ENCODE measurements at regions not wholly inside any gene's neighbourhood (a gene's known extent, or its start where the extent isn't known, plus 50 kb on each side); places are given as distances from the start of the nearest gene placed in this dataset.
"Not testable (repeated sequence)": the region's sequence is repeated elsewhere in the genome, so short reads cannot be mapped to it uniquely, and the experiment has no call there.

DNA sequence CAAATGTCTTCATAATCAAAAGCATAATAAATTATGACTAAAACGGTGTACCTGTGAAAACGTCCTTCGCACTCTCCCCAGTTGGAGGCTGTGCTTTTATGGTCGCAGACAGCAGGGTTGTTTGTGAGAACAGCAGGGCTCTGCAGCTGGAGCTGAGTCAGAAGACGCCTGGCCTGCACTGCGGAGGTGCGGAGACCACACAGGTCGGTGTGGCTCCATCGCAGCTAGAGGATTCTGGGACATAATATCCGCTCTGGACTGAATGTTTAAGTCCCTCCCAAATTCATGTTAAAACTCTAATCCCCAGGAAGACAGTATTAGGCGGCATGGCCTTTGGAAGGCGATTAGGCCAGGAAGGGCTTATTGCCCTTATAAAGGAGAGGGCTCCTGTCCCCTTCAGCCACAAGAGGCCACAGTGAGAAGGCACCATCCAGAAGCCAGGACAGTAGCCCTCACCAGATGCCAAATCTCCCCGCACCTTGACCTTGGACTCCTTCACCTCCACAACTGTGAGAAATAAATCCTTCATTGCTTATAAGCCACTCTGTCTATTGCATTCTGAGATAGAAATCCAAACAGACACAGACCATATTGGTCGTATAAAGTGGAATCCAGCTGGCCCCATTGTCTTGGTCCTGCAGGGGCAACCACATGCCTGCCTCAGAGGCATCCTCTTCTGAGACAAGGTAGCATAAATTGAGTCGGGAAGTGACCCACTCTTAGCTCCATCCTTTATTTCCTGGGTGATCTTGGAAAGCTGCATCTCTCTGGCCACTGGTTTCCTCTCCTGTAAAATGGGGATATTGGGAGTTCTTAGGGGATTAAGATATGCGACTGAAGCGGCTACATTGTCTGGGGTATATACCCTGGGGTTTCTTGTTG, 749.7 kb upstream of the TPTE start:
- not testable (repeated sequence) for H3K27ac Mint-ChIP-seq, H3K27me3 Mint-ChIP-seq, H3K4me3 Mint-ChIP-seq, H3K36me3 Mint-ChIP-seq, H3K4me1 Mint-ChIP-seq, DNase-seq
- H3K9me3 Mint-ChIP-seq = peaks cover 11 to 14% of the 10 kb centered on the region in 2 donors
- peak in 1 of 2 donors; percentile 11 for ATAC-seq (replicated peaks)

DNA sequence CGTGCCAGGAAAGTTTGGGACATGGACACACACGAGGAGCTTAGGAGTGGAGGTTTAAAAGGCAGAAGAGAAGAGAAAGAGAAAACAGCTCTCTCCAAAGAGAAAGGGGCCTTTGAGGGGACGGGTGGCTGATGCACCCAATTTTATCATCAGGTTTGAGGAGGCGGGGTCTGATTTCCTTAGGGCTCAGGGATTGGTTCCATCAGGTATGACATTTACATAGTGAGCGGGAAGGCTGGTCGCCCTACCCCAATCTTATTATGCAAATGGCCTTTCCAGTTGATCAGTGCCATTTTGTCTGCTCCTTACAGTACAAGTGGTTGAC, 749.1 kb upstream of the TPTE start:
- no peaks in the 10 kb centered on the region for H3K4me1 Mint-ChIP-seq
- H3K9me3 Mint-ChIP-seq = peaks cover 11 to 16% of the 10 kb centered on the region in 2 donors

DNA sequence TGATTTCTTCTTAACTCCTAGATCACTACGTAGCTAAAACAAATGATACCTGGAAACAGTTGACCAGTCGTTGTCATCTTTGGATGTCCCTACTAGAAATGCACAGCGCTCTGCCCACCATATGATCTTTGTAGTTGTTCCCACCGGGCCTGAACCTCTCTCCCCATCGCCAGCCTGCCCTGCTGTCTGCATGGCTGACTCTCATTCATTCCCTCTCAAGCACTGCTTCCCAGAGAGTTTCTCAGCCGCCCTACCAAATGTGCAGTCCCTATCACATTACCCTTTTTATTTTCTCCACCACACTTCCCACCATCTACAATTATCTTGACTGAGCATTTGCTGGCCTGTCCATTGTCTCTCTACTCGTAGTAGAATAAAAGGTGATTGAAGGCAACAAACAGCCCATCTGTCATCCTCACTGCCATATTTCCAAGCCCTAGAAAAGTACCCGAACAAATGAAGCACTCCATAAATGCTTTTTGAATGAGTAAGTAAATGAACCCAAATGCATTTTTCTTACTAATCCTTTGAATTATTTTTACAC, 748.4 kb upstream of the TPTE start:
- ATAC-seq (replicated peaks); DNase-seq; H3K36me3 Mint-ChIP-seq; H3K27ac Mint-ChIP-seq; H3K4me3 Mint-ChIP-seq; H3K4me1 Mint-ChIP-seq; H3K27me3 Mint-ChIP-seq: not testable (repeated sequence)
- peaks cover 14 to 20% of the 10 kb centered on the region in 2 donors for H3K9me3 Mint-ChIP-seq

More for the DNA sequence above, 749.1 kb upstream of the TPTE start:
- Mint-ChIP-seq H3K27ac (no peak overlapping the region), H3K36me3 (no peaks in the 10 kb centered on the region), H3K4me3 (no peak overlapping the region), H3K27me3 (no peaks in the 10 kb centered on the region)
- ATAC-seq (replicated peaks) (no peak), DNase-seq (no peak)

DNA sequence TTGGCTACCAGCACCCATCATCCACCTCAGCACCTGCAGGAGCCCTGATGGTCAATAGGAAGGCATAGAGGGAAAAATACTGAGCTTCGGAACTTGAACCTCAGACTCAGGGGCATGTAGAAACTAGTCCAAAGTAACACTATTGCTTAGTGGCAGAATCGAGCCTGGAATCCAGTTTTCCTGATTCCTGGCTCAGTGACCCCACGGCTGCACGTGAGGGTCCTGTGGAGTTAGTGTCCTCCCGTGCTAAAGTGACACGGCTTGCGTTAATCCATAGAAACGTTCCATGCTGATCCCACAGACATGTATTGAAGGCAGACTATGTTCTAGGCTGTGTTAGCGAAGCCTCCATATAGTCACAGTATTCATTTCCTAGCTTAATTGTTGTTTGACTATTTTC, 747.0 kb upstream of the TPTE start:
- no peak for ATAC-seq (replicated peaks)
- no peaks in the 10 kb centered on the region for H3K4me1 Mint-ChIP-seq
- H3K4me3 Mint-ChIP-seq = no peak overlapping the region
- H3K36me3 Mint-ChIP-seq = no peaks in the 10 kb centered on the region
- H3K9me3 Mint-ChIP-seq = peaks cover 17 to 26% of the 10 kb centered on the region in 2 donors
- H3K27ac Mint-ChIP-seq = no peak overlapping the region
- DNase-seq = no peak
- no peaks in the 10 kb centered on the region for H3K27me3 Mint-ChIP-seq

DNA sequence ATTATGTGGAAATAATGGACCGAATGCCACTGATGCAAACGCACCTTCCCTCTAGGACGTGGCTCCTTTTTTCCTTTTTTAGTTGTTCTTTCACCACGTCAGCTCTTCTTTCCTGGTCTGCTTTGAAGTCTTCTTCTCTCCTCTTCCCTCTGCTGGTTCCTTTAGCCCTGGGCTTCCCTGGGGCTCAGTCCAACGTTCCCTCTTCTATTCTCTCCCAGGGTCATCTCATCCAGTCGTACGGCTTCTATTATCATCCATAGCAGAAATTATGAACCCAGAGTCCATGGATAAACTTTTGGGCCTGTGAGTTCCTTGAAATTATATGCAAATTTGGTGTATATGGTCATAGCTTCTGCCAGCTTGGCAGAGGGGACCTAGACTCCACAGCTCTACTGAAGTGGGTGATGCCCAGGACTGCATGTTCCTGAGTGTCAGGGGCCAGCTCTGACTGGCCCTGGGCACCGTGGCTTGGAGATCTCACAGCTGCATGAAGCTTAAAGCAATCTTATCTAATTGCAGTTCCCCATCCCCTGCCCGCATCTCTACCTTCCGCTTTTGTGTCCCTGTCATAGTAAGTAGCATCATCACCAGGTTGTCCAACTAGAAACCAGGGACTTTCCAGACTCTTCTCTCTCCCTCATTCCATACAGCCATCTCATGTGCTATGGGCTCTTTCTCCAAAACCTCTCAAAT, 746.3 kb upstream of the TPTE start:
- not testable (repeated sequence) for H3K4me1 Mint-ChIP-seq; ATAC-seq (replicated peaks)

DNA sequence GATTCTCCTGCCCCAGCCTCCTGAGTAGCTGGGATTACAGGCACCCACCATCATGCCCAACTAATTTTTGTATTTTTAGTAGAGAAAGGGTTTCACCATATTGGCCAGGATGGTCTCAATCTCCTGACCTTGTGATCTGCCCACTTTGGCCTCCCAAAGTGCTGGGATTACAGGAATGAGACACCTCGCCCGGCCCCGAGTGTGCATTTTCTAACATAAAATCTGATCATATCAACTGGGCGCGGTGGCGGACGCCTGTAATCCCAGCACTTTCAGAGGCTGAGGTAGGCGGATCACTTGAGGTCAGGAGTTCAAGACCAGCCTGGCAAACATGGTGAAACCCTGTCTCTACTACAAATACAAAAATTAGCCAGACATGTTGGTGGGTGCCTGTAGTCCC, 745.5 kb upstream of the TPTE start:
- not testable (repeated sequence) for H3K27me3 Mint-ChIP-seq; ATAC-seq (replicated peaks); H3K27ac Mint-ChIP-seq; DNase-seq; H3K4me1 Mint-ChIP-seq; H3K4me3 Mint-ChIP-seq; H3K36me3 Mint-ChIP-seq
- peaks cover 19 to 29% of the 10 kb centered on the region in 2 donors for H3K9me3 Mint-ChIP-seq

More for the DNA sequence above, 746.3 kb upstream of the TPTE start:
- not testable (repeated sequence) for H3K27ac Mint-ChIP-seq, H3K36me3 Mint-ChIP-seq, DNase-seq, H3K27me3 Mint-ChIP-seq, H3K4me3 Mint-ChIP-seq
- H3K9me3 Mint-ChIP-seq = peaks cover 17 to 26% of the 10 kb centered on the region in 2 donors

DNA sequence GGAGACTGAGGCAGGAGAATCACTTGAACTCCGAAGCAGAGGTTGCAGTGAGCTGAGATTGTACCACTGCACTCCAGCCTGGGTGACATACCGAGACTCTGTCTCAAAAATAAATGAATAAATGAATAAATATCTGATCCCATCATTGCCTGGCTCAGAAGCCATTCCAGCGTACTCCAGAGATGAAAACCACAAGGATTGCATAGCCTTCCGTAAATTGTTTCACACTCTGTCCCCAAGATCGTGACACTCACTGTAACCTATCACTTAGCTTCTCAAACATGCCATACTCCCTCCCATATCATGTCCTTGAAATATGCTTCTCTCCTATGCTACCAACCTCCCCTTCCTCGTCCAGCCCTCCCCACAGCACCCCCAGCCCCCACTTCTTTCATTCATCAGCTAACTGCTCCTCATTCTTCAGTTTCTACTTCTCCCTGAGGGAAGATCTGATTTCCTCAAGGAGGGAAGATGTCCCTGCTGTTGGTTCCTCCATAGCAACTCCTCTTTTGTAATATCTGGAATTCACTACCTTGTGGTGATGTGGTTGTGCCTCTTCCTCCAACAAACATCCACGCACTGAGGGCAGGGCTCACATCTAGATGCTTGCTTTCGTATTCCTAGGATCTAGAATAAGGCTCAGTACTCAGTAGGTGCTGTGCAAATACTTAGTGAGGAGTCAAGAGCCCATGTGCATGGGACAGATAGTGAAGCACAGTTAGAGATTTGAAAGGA, 744.9 kb upstream of the TPTE start:
- peaks cover 19 to 29% of the 10 kb centered on the region in 2 donors for H3K9me3 Mint-ChIP-seq
- not testable (repeated sequence) for H3K4me3 Mint-ChIP-seq; ATAC-seq (replicated peaks); H3K27me3 Mint-ChIP-seq; H3K27ac Mint-ChIP-seq; H3K36me3 Mint-ChIP-seq; DNase-seq; H3K4me1 Mint-ChIP-seq

DNA sequence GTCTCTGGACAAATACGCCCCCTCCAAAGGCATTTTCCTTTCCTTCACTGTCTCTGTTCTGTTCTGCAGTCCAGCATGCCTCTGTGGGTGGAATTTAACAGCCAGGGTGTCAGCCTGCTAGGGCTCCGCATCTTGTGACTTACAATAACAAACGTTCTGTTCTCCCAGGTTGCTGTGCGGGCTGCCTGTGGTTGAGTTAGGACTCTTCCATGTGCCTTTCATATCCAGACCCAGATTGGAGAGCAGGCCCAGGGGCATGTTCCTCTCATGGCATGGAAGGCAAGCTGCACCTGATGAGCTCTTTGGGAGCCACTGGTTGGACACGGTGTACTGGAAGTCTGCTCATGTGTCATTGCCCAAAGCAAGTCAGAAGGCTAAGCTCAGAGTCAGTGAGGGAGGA, 742.8 kb upstream of the TPTE start:
- H3K27me3 Mint-ChIP-seq, DNase-seq, H3K27ac Mint-ChIP-seq, H3K4me3 Mint-ChIP-seq, H3K4me1 Mint-ChIP-seq, H3K36me3 Mint-ChIP-seq: not testable (repeated sequence)
- peaks cover 21 to 36% of the 10 kb centered on the region in 2 donors for H3K9me3 Mint-ChIP-seq
- peak in 1 of 2 donors; percentile 19 for ATAC-seq (replicated peaks)

DNA sequence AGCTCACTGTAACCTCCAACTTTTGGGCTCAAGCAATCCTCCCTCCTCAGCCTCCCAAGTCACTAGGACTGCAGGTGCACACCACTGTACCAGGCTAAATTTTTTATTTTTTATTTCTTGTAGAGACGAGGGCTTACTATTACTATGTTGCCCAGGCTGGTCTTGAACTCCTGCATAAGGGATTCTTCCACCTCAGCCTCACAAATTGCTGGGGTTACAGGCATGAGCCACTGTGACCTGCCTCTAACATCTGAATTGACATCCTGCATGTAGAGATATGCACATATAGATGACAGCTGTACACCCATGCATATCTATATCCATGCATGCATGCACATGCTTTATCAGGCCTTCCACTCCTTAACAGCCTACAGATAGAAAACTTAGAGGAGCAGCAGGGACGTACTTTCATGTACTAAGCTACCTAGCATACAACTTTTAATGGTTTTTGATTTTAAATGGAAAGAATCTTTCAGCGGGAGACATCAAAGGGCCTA, 740.9 kb upstream of the TPTE start:
- H3K27me3 Mint-ChIP-seq = no peaks in the 10 kb centered on the region
- DNase-seq (no peak), ATAC-seq (replicated peaks) (no peak)
- peaks cover 22 to 29% of the 10 kb centered on the region in 2 donors for H3K9me3 Mint-ChIP-seq
- no peak overlapping the region for H3K4me3 Mint-ChIP-seq
- no peaks in the 10 kb centered on the region for H3K4me1 Mint-ChIP-seq
- H3K27ac Mint-ChIP-seq = no peak overlapping the region
- H3K36me3 Mint-ChIP-seq = no peaks in the 10 kb centered on the region

DNA sequence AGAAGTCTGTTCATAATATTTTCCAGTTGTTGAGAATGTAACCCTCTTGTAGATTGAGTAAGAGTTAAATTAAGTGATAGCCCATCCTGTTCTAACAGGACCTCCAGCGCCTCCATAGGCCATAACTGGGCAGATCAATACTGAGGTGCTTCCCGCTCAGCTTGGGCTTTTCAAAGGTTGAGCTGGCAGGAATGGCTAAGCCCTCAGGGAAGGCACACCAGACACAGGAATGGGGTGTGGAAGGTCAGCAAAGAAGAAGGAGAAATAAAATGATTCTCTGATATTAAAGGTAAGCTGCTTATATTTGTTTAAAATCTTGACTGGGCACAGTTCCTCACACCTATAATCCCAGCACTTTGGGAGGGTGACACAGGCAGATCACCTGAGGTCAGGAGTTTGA, 737.8 kb upstream of the TPTE start:
- not testable (repeated sequence) for H3K4me3 Mint-ChIP-seq; H3K27ac Mint-ChIP-seq; H3K27me3 Mint-ChIP-seq; DNase-seq; H3K36me3 Mint-ChIP-seq; ATAC-seq (replicated peaks); H3K4me1 Mint-ChIP-seq
- H3K9me3 Mint-ChIP-seq = peaks cover 14 to 18% of the 10 kb centered on the region in 2 donors

DNA sequence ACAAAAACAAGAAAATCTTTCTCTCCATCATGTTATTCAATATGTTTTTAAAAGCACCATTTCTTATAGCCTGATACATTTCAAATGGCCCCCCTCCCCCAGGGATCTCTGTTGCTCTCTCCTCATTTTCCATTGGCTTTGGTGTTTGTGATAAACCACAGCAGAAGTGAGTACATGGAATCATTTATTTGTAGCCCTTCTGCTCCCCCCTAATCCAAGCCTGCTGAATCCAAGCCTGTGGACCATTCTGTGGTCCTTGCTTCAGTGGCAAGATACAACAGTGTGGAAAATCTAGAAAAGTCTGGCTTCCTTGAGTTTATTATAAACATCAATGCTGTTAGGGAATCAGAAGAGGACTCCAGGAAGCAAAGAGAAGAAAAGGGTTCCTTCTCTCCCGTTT, 737.2 kb upstream of the TPTE start:
- not testable (repeated sequence) for H3K27ac Mint-ChIP-seq, DNase-seq, H3K4me1 Mint-ChIP-seq, H3K27me3 Mint-ChIP-seq, H3K4me3 Mint-ChIP-seq, H3K36me3 Mint-ChIP-seq
- ATAC-seq (replicated peaks) = peak in 1 of 2 donors; percentile 4
- H3K9me3 Mint-ChIP-seq = peaks cover 14 to 19% of the 10 kb centered on the region in 2 donors

DNA sequence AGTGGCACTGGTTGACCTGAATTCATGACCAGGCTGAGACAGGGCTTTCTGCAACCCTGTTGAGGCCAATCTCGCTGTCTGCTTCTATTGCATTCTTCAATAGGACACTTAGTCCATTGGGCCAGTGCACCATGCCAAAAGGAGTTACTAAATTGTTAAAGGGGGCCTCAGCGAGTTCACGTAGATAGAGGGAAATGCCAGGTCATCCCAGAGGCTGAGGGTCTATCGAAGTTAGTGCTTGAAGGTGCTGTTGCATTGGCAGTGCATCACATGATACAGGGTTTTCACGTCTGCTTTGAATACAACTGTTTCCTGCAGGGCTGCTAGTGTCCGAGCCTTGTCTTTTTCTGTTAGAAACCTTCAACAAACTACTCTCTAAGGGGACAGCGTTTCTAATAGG, 735.3 kb upstream of the TPTE start:
- not testable (repeated sequence) for H3K4me1 Mint-ChIP-seq; H3K36me3 Mint-ChIP-seq; H3K27ac Mint-ChIP-seq; H3K4me3 Mint-ChIP-seq; ATAC-seq (replicated peaks); H3K27me3 Mint-ChIP-seq; DNase-seq
- H3K9me3 Mint-ChIP-seq = peaks cover 11 to 21% of the 10 kb centered on the region in 2 donors

DNA sequence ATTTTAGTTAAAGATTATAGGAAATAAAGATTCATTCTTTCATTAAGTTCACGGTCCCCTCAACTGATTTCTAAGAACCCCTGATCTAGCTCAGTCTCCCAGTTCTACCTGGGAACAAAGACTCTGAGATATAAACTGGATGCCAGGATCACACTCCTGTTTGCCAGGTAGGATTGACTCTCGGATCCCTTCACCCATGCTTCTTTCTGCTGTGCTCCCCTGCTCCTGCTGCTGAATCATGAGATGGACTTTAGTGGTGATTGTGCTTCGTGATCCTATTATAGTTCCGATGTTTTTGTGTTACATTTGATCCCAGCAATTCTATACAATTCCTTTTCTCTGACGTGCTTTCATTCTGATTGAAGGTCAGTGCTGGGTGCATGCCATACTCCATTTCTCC, 733.1 kb upstream of the TPTE start:
- peaks cover 11 to 32% of the 10 kb centered on the region in 2 donors for H3K9me3 Mint-ChIP-seq
- DNase-seq; H3K4me1 Mint-ChIP-seq; H3K4me3 Mint-ChIP-seq; ATAC-seq (replicated peaks); H3K27ac Mint-ChIP-seq; H3K27me3 Mint-ChIP-seq; H3K36me3 Mint-ChIP-seq: not testable (repeated sequence)

DNA sequence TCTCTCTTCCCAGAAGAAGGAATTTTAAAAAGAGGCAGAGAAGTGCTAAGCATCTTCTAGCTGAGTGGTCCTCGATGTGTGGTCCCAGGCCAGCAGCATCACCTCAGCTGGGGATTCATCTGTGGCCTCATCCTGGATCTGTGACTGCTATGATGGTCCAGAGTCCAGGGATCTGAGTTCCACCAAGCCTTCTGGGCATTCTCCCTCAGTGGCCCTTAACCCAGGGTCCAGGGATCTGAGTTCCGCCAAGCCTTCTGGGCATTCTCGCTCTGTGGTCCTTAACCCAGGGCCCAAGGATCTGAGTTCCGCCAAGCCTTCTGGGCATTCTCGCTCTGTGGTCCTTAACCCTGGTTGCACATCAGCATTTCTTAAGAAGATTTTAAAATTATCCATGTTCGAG, 731.0 kb upstream of the TPTE start:
- DNase-seq; H3K27ac Mint-ChIP-seq; H3K4me3 Mint-ChIP-seq; ATAC-seq (replicated peaks); H3K27me3 Mint-ChIP-seq; H3K4me1 Mint-ChIP-seq; H3K36me3 Mint-ChIP-seq: not testable (repeated sequence)
- H3K9me3 Mint-ChIP-seq = peaks cover 18 to 32% of the 10 kb centered on the region in 2 donors
